GM23338 (cell line): ENCODE measurements at regions not wholly inside any gene's neighbourhood (a gene's known extent, or its start where the extent isn't known, plus 50 kb on each side); places are given as distances from the start of the nearest gene placed in this dataset.
"Not testable (repeated sequence)": the region's sequence is repeated elsewhere in the genome, so short reads cannot be mapped to it uniquely, and the experiment has no call there.

Experiments
- CTCF ChIP-seq, 2 experiments: fragments of 200-600 bp in 1 of 2; sonication (generic) in 1 of 2; conservative IDR thresholded peaks; 2 replicates each; pipeline versions ENCODE4 v1.5.1 to v1.6.1; 2016 to 2017; ENCODE audit warnings: antibody characterized with exemption in 2 of 2, low read depth in 2 of 2, mild to moderate bottlenecking in 2 of 2, moderate library complexity in 1 of 2
- EZH2 ChIP-seq: fragments of 200-600 bp; sonication (generic); IDR thresholded peaks from one replicate; pipeline ENCODE4 v1.8.0; 2017; ENCODE audit warnings: antibody characterized with exemption, mild to moderate bottlenecking, low read depth; ENCODE audit not compliant: unreplicated experiment
- EZH2phosphoT487 ChIP-seq: fragments of 200-600 bp; sonication (generic); IDR thresholded peaks from one replicate; pipeline ENCODE4 v1.8.1; 2018; ENCODE audit warnings: antibody characterized with exemption; ENCODE audit not compliant: unreplicated experiment
- POLR2AphosphoS5 ChIP-seq: IDR thresholded peaks from 2 replicates; pipeline ENCODE4 v1.6.1; 2016; ENCODE audit warnings: antibody characterized with exemption, low read depth
- ZNF114 ChIP-seq: fragments of 250-450 bp; sonication (Bioruptor Pico); IDR thresholded peaks from 2 replicates; pipeline ENCODE4 v1.5.0; 2020; ENCODE audit warnings: mild to moderate bottlenecking, moderate library complexity
- ZNF331 ChIP-seq: fragments of 250-450 bp; sonication (Bioruptor Pico); IDR thresholded peaks from 2 replicates; pipeline ENCODE4 v1.5.0; 2020; ENCODE audit warnings: low read depth, mild to moderate bottlenecking, moderate library complexity

GRCh38 chr7:76829233-76829632, 202.2 kb upstream of the POMZP3 start:
- not testable (repeated sequence) for TF ChIP-seq ZNF331 (CRISPR knock-in tag); CTCF (conservative IDR thresholded peaks at IDR 0.05; ENCODE audit: low read depth in 2 of 2); EZH2phosphoT487; EZH2; POLR2AphosphoS5; ZNF114 (CRISPR knock-in tag)
